Islet precursor cell (in vitro differentiated cells): ENCODE measurements at regions not wholly inside any gene's neighbourhood (a gene's known extent, or its start where the extent isn't known, plus 50 kb on each side); places are given as distances from the start of the nearest gene placed in this dataset.

ENCODE experiments used
- DNase-seq: peaks from one replicate; pipeline ENCODE4 v3.0.0-alpha.2; 2018

DNA sequence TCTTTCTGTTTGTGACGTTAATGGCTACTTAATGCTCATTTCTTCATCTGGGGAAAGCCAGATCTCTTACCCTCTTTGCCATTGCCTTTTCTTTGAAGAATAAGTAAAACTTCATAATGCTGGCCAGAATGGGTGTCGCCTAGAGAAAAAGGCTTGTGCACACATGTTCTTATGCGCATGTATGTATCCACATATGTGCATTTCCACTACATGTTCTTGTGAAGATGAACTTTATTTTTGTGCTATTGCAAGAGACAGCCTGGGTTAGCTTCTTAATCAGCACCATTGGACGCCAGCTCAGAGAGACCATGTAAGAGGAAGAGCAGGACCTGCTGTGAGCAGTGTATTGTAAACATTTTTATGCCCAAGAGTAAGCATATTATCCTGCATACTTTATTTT is 178.7 kb downstream of the SPRY1 start:
- no peak for DNase-seq

DNA sequence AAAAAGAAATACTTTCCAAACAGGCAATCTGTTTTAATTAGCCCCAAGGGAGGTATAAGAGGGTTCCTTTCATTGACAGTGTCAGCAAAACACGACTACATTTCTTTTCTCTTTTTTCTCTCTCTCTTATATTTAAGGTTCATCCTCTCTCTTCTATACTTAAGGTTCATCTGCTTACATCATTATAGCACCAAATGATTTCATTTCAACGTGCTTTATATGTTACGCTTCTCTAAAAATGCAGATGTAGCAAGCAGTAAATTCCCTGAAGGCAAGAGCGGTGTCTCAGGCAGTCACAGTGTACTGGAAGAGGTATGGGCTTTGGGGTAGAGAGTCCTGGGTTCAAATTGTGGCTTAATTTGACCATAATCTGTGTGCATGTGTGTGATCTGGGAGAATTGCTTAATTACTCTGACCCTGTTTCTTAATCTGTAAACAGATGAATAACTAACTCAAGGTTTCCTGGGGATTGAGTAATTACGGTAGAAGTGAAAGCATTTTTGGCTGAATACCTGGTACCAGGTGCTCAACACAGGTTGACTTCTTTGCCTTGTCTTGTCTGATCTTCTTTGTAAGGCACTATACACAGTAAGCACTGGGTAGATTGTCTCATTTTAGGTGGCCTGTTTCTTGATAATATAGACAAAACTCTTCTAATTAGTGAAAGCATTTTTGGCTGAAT is 180.8 kb downstream of the SPRY1 start:
- no peak for DNase-seq

DNA sequence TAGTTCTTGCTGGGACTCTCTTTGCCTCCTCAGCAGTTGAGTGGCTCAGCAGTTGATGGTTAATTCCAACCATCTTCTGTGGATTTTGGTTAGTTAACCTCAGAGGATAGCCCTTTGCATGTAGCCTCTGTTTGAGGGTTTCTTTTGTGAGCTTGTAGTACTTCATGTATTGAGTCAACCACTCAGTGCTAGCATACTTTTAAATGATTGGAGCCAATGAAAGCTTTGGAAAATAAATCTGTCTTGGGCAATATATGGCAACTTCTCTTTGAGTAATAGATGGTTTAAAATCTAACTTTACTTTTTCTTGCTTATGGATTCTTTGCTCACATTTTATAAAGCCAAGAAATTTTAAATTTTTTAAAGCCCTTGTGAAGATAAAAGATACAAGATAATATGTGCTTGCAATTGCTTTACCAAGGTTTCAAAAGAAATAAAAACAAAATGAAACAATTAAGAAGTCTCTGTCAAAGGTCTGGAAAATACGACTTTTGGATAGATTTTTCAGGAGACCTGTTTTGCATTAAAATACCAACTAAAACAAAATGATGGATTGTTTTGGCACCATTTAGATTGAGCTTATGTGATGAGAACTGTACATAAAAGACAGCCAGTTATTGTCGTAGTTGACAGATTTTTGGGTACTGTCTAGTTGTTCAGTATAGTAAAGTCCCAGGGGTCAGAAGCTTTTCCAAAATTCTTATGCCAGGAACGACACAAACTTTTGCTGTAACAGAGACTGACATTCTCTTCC is 181.9 kb downstream of the SPRY1 start:
- no peak for DNase-seq

DNA sequence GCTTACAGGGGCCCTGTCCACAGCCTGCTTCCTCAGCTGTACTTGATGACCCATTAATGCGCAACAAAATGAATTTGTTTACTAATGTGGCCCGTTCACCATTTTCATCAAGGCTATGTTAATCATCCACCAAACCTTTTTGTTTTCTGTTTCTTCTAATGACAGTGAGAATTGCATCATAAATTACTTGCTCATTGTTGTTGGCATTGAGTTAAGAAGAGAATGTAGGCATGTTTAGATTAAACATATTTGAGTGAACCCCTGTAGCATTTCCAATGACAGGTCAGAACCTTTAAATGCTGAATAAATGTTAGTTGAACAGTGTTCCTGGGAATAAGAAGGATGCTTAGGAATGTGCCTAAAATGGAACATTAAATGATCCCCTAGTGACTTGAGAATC is 183.4 kb downstream of the SPRY1 start:
- DNase-seq: no peak

DNA sequence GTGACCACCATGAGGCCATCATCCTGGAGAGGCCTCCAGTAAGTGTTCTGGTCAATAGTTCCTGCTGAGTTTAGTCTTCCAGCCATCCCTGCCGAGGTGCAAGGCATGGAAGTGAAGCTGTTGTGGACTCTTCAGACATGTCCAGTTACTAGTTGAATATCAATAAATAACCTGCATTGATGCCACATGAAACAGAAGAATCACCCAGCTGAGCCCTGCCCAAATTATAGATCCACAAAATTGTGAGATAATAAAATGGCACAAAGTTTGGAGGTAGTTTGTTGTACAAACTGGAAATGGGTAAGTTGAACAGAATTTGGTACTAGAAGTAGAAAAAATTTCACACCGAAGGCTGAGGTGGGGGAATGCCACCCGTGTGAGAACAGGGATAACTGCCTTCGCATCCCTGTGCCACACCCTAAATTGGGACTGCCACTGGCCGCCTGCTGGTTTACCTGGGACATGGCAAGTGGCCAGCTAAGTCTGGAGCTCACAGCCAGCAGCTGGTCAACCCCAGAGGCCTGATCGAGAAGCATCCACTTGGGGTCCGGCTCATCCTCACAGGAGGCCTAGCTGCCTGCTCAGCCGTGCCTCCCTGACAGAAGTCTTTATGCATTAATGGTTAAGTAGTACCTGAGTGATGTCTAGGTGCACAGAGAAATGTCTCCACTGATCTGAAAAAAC is 184.5 kb downstream of the SPRY1 start:
- no peak for DNase-seq

DNA sequence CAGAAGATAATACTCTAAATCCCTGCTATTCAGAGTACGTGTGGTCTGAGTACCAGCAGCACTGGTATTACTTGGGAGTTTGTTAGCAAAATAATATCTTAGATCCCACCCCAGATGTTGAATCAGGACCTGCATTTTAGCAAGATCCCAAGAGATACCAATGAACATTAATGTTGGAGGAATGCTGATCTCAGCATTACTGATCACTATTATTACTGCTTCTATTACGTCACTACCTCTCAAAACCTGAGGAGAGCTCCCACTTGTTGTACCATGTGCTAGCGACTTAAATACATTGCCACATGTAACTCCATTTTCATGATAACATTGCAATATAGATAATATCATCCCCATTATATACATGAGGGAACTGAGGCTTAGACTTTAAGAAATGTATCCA is 185.2 kb downstream of the SPRY1 start:
- DNase-seq: no peak

DNA sequence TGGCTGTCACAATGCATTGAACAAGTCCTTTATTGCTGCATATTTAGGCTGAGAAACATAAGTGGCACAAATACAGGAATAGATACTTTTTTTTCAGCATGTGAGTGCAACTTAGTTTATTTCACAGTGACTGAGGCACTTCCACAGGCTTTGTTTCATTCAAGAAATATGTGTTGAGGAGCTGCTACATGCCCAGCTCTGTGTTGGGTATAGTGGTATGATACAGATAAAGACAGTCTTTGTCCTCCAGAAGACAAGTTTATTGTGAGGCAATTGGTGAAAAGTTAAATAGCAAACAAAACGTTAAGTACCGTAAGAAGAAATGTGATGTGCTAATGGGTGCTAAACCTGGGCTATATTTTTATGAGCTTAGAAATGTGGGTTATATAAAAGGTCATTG is 186.4 kb downstream of the SPRY1 start:
- no peak for DNase-seq

DNA sequence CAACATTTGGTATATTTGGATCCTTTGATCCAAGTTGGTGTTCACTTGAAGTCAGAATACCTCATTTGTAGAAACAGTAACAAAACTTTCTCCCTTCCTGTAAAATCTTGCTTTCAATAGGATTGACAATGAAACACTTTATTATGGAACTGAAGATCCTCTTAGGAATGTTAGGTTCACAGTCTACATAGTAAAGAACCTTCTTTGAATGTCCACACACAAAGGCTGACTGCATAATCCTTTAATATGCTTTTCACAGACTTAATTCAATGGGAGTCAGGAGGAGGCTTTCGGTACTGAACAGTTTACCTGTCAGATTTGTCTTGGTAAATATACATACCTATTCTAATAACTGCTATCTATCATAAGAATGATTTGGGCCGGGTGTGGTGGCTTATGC is 188.5 kb downstream of the SPRY1 start:
- no peak for DNase-seq

DNA sequence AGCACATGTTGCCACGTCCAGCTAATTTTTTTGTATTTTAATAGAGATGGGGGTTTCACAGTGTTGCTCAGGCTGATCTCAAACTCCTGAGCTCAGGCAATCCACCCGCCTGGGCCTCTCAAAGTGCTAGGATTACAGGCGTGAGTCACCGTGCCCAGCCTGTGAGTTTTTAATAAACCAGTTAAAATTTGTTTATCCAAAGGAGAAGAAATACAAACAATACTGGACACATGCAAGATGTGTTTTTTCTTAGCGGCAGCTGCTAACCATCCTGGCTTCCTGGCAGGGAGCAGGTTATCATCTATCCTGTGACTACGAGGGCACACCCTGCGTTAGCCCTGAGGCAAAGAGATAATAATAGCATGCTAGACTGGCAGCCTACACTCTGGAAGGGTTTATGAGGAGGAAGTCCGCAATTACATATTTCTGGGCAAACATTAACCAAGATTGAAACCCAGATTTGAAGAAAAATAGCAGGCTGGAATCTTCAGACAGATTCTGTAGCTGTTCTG is 191.4 kb downstream of the SPRY1 start:
- DNase-seq: peak; percentile 84

DNA sequence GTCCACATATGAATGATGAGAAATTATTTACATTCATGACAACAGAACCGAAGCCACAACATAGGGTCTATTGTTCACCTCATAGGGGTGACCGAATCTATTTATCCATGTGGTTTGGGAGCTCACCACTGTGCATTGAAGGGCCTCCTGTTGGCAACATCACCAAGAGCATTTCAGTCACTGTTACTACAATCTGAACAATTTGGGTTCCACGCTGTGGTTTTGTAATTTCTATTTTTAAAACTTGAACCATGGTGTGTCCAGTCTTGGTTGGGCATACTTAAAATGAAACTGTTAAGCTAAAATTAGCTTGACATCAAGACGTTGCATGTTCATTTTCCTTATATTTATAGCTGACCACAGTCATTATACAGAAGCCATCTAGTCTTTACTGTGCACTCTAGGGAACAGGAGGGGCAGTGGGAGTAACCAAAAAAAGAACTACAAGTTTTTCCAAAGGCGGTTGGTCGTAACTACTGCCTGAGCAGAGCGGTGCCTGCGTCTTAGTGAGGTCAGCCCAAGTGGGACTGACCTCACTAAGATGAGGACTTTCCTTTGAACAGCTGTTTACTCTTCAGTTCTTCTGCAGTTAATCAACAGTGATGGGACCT is 192.1 kb downstream of the SPRY1 start:
- no peak for DNase-seq

DNA sequence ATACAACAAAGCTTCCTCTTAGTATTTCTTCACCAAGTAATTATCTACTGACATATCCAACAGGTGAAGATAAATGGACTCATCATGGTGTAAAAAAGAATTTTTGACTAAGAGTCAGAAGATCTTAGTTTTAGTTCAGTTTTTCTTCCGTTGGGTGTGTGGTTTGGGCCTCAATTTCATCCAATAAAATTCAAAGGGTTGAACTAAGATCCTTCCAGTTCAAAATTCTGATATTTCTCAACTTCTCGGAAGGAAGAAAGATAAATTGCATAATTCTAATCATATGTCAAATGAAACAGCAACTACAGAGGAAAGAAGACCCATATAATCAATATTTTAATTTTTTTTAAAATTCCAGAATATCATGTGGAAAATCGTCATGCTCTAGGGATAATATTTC is 192.7 kb downstream of the SPRY1 start:
- DNase-seq: no peak

DNA sequence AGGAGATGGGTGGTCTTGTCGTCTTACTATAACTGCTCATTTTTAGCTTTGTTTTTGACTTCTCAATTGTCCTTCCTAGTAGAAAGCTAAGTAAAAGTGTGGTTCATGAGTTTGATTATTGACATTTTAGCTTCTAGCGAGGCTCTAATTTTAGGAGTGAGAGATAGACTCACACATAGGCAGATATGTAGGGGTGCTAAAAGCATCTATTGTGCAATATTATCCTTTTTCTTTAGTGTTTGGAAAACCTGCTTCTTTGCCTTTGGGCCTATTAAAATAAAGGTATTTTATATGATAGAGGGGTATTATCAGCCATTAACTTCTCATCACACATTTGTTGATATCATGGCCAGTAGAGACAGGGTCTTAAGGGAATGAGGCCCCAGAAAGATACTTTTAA is 195.3 kb downstream of the SPRY1 start:
- no peak for DNase-seq

DNA sequence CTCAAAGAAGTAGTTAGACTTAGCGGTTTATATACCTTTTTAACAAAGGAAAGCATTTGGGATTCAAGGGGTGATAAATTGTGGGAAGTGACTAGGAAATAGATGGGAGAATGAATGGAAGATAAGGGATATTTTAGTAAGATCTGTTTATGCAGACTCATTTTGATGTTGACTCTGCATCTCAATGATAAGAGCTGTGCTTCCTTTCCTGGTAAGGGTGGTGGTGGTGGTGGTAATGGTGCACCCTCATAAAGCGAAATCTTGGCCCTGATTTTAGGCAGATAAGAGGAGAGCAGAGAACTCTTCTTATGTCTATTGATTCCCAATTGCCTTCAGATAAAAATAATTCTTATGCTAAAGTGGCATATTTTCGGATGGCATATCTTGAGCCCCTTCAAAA is 197.1 kb downstream of the SPRY1 start:
- no peak for DNase-seq

DNA sequence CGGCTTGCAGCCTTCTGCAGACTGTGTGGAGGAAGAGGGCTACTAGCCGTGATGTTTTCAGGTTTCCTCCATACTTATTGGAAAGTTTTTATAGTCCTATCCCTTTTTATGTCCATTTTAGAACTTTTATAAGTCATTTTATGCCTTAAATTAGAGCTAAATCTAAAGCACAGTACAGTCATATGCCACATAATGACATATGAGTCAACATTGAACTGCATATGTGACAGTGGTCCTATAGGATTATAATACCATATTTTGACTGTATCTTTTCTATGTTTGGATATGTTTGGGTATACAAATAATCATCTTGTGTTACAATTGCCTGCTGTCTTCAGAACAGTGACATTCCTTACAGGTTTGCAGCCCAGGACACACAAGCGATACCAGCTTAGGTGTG is 200.2 kb downstream of the SPRY1 start:
- no peak for DNase-seq

DNA sequence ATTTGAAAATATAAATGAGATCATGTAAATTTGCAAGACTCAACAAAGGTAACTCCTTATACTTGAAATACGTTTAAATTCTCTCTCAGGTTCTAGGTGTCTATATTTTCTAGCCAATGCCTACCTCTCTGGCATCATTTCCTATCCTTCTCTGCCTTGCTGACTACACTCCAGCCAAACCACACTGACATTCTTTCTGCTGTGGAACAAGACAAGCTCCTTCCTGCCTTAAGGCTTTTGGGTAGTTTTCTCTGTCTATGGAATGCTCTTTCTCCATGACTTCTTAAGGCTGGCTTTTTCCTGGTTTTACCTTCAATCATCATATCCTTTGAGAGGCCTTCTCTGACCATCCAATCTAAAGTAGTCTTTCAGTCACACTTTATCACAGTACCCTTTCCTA is 201.0 kb downstream of the SPRY1 start:
- DNase-seq: peak; percentile 71

DNA sequence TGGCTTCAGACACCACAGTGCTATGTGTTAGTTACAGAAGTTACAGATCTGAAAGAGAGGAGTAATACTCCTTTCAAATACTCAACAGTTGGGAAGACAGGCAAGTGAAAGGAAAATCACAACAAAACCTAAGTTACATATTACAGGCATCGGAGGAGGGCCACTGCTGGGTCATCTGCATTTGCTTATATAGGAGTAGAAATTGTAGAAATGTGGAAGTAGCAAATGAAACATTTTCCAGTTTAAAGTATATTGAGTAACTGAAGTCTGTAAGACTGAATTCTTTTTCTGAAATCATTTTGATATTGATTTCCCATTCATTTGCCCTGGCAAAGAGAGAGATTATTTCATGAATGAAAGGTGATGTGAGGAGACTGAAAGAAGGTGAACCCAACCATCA is 201.7 kb downstream of the SPRY1 start:
- DNase-seq: no peak

DNA sequence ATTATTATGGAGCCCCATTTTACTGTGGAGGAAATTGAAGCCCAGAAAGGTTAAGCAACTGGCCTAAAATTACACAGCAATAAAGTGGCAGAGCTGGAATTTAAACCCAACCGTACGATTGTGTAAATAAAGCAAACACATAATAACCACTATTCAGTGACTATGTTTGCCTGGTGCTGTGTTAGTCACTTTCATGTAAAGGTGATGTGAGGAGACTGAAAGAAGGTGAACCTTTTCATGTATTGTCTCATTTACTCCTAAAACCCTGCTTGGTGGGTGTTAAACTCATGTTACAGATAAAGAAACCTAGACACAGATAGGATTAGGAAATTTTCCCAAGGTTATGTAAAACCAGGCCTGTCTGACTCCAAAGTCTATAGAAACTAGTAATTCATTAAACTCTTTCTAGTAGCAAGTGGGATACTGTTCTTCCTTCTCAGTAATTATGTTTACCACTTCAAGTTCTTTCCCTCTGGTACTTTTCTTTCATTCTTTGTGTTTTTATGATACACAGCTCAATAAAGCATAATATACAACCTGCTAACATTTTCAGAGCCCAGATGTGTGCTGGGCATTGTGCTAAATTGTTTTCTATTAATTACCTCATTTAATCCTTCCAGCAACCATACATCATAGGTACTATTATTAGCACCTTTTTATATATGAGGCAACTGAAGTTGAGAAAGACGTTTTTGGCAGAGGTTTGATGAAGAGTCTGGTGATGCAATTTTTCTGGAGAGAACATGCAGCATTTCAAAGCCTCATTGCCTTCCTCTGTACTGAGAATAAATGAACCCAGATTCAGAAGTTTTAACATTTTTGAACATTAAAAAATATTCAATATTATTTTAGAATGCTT is 202.7 kb downstream of the SPRY1 start:
- no peak for DNase-seq

DNA sequence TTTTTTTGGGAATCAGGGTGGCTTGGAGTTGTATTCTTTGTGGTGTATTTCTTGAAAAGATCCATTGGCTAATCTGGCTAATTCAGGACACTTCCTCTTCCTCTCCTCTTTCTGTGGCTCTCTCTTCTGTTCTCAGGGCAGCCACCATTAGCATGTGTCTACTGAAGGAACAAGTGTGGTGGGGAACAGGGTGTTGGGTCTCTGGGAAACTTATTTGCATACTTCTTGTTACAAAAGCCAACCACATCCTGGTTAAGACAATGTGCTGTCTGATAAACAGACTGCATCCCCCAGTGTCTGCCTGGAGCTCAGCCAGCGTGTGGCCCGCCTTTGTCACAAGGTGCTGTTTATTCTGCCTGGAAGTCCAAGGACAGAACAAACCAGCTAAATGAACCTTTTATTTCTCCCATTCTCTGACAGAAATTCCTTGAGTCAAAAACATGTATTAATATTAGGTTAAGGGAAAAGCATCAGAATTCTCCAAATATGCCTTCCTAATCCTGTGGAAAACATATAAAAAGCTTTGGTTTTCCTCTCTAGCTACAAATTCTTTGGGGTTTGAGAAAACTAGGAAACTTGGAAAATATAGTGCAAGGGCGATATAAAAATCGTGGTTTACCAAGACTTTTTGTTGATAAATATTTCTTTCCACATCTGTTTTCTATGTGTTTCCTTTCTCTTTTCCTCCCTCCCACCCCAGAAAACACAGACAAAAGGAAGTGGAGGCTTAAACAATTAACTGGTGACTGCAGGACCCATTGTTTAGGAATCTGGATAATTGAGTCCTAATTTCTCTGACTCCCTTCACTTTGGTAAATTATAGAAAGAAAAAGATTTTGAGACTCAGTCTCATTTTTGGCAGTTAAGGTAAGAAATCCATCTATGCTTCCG is 203.6 kb downstream of the SPRY1 start:
- DNase-seq: peak; percentile 90

DNA sequence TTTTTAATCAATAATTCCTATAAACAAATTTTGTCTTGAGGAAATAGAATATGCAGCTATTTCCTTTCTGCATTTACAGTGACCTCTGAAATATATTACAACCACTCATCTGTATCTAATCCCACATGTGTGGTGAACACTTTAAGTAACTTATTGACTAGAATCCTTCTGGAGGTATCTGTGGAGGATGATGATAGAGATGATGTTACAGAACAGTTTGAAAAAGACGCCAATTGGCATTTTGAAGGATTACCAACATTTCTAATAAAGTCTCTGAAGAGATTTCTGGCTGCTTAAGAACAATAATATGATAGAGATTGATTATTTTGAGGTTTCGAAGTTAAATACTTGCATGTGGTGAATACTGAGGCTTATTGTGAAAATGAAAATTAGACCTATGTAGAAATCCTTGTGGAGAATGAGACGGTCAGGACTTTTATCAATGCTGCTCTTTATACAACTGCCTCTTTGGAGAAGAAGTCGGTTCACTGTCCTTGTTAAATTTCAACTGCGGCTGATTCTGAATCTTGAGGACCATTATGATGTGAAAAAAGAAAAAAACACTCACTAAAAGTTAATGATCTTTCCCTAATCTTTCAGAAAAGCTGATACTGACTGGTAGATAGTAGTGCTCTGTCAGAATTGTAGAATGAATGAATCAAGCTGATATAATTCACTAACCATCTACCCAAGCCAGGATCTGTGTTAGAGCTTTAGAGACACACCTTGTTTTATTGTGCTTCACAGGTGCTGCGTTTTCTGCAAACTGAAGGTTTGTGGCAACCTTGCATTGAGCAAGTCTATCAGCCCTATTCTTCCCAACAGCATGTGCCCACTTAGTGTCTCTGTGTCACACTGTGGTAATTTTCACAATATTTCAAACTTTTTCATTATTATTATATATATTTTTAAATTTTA is 204.7 kb downstream of the SPRY1 start:
- no peak for DNase-seq

DNA sequence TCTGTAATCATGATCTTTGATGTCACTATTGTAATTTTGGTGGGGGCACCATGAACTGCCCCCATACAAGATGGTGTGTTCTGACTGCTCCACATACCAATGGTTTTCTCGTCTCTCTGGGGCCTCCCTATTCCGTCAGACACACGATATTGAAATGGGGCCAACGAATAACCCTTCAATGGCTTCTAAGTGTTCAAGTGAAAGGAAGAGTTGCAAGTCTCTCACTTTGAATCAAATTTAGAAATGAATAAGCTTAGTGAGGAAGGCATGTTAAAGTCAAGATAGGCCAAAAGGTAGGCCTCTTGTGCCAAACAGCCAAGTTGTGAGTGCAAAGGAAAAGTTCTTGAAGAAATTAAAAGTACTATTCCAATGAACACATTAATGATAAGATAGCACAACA is 205.4 kb downstream of the SPRY1 start:
- DNase-seq: no peak
